ENCODE measurements at regions not wholly inside any gene's neighbourhood (a gene's known extent, or its start where the extent isn't known, plus 50 kb on each side); places are given as distances from the start of the nearest gene placed in this dataset.
"Not testable (repeated sequence)": the region's sequence is repeated elsewhere in the genome, so short reads cannot be mapped to it uniquely, and the experiment has no call there.

GRCh38 chr2:129833465-129833864, 146.0 kb upstream of the RAB6C start:
- TF ChIP-seq, protein P1, sequence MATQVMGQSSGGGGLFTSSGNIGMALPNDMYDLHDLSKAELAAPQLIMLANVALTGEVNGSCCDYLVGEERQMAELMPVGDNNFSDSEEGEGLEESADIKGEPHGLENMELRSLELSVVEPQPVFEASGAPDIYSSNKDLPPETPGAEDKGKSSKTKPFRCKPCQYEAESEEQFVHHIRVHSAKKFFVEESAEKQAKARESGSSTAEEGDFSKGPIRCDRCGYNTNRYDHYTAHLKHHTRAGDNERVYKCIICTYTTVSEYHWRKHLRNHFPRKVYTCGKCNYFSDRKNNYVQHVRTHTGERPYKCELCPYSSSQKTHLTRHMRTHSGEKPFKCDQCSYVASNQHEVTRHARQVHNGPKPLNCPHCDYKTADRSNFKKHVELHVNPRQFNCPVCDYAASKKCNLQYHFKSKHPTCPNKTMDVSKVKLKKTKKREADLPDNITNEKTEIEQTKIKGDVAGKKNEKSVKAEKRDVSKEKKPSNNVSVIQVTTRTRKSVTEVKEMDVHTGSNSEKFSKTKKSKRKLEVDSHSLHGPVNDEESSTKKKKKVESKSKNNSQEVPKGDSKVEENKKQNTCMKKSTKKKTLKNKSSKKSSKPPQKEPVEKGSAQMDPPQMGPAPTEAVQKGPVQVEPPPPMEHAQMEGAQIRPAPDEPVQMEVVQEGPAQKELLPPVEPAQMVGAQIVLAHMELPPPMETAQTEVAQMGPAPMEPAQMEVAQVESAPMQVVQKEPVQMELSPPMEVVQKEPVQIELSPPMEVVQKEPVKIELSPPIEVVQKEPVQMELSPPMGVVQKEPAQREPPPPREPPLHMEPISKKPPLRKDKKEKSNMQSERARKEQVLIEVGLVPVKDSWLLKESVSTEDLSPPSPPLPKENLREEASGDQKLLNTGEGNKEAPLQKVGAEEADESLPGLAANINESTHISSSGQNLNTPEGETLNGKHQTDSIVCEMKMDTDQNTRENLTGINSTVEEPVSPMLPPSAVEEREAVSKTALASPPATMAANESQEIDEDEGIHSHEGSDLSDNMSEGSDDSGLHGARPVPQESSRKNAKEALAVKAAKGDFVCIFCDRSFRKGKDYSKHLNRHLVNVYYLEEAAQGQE (IDR thresholded peaks at IDR 0.05): not testable (repeated sequence)
- TF ChIP-seq, protein P2, sequence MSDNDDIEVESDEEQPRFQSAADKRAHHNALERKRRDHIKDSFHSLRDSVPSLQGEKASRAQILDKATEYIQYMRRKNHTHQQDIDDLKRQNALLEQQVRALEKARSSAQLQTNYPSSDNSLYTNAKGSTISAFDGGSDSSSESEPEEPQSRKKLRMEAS (IDR thresholded peaks at IDR 0.05): not testable (repeated sequence)
- TF ChIP-seq CTCF (IDR thresholded peaks at IDR 0.05; ENCODE audit: low read depth, low read length, missing input control); ATF3 (IDR thresholded peaks at IDR 0.05); ZBTB33 (IDR thresholded peaks at IDR 0.05); TAF1 (conservative IDR thresholded peaks at IDR 0.05); EGR1 (IDR thresholded peaks at IDR 0.05; ENCODE audit: low read depth in 2 of 2); RAD21 (IDR thresholded peaks at IDR 0.05); JUND (IDR thresholded peaks at IDR 0.05); YY1 (IDR thresholded peaks at IDR 0.05); HNF4G (IDR thresholded peaks at IDR 0.05): not testable (repeated sequence)

Measured in liver (tissue), 3 donors.